Thoracic aorta (tissue), 2 donors: ENCODE measurements at regions not wholly inside any gene's neighbourhood (a gene's known extent, or its start where the extent isn't known, plus 50 kb on each side); places are given as distances from the start of the nearest gene placed in this dataset.

Source experiments
- ATAC-seq: fragments of 150-250 bp; one replicate; pipeline ENCODE4 v1.8.0; 2017; ENCODE audit warnings: low read depth; ENCODE audit not compliant: insufficient number of reproducible peaks, low FRiP score
- DNase-seq: peaks from one replicate; pipeline ENCODE4 v3.0.0-alpha.2; 2020; ENCODE audit warnings: low spot score
- H3K27ac ChIP-seq, 2 donors: fragments of 200-600 bp; sonication (generic); 1 replicate in 1 of 2; 2 replicates in 1 of 2; pipeline ENCODE4 v1.5.1; 2016; ENCODE audit warnings: mild to moderate bottlenecking in 2 of 2, moderate library complexity in 2 of 2
- H3K27me3 ChIP-seq: fragments of 200-600 bp; sonication (generic); replicated peaks from 2 replicates; pipeline ENCODE4 v1.6.0; 2016; ENCODE audit warnings: mild to moderate bottlenecking; ENCODE audit not compliant: insufficient read depth
- H3K36me3 ChIP-seq: fragments of 200-600 bp; sonication (generic); one replicate; pipeline ENCODE4 v1.5.1; 2016
- H3K4me1 ChIP-seq, 2 donors: fragments of 200-600 bp; sonication (generic); 1 replicate in 1 of 2; 2 replicates in 1 of 2; pipeline versions ENCODE4 v1.5.1 to v1.6.0; 2016; ENCODE audit warnings: low read depth in 2 of 2, mild to moderate bottlenecking in 1 of 2; ENCODE audit not compliant: control insufficient read depth in 1 of 2
- H3K4me3 ChIP-seq: fragments of 200-600 bp; sonication (generic); 2 replicates; pipeline ENCODE4 v1.5.1; 2016; ENCODE audit warnings: mild to moderate bottlenecking
- H3K9me3 ChIP-seq: fragments of 200-600 bp; sonication (generic); 2 replicates; pipeline ENCODE4 v1.5.1; 2016
- TF ChIP-seq, protein P1 (sequence below): fragments of 200-600 bp; sonication (generic); IDR thresholded peaks from one replicate; pipeline ENCODE4 v1.5.1; 2019; ENCODE audit warnings: antibody characterized with exemption

DNA sequence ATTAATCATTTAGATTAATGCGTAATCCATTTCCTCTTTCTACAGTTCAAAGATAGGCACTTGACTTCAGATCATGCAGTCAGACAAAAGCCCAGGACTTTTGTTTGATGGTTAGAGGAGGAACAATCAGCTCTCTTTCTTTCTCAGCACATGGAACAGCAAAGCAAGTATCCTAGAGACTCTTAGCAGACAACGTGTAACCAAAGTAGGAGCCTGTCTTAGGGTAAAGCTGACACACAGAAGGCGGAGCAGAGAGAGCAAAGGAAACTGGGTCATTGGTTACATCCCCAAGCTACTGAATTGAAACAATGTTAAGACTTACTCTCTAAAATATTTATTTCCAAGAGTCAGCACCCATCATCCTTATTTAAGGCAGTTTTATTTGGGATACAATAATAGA lies 110.0 kb upstream of the HES1 start:
- TF ChIP-seq, protein P1, sequence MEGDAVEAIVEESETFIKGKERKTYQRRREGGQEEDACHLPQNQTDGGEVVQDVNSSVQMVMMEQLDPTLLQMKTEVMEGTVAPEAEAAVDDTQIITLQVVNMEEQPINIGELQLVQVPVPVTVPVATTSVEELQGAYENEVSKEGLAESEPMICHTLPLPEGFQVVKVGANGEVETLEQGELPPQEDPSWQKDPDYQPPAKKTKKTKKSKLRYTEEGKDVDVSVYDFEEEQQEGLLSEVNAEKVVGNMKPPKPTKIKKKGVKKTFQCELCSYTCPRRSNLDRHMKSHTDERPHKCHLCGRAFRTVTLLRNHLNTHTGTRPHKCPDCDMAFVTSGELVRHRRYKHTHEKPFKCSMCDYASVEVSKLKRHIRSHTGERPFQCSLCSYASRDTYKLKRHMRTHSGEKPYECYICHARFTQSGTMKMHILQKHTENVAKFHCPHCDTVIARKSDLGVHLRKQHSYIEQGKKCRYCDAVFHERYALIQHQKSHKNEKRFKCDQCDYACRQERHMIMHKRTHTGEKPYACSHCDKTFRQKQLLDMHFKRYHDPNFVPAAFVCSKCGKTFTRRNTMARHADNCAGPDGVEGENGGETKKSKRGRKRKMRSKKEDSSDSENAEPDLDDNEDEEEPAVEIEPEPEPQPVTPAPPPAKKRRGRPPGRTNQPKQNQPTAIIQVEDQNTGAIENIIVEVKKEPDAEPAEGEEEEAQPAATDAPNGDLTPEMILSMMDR: no peak
- H3K4me1 ChIP-seq: no peaks in the 10 kb centered on the region
- DNase-seq (no peak), ATAC-seq (no peak)
- H3K27ac ChIP-seq: no peak overlapping the region
- no peak overlapping the region for H3K4me3 ChIP-seq
- H3K27me3 ChIP-seq: no peaks in the 10 kb centered on the region
- H3K9me3 ChIP-seq: no peaks in the 10 kb centered on the region
- no peaks in the 10 kb centered on the region for H3K36me3 ChIP-seq

DNA sequence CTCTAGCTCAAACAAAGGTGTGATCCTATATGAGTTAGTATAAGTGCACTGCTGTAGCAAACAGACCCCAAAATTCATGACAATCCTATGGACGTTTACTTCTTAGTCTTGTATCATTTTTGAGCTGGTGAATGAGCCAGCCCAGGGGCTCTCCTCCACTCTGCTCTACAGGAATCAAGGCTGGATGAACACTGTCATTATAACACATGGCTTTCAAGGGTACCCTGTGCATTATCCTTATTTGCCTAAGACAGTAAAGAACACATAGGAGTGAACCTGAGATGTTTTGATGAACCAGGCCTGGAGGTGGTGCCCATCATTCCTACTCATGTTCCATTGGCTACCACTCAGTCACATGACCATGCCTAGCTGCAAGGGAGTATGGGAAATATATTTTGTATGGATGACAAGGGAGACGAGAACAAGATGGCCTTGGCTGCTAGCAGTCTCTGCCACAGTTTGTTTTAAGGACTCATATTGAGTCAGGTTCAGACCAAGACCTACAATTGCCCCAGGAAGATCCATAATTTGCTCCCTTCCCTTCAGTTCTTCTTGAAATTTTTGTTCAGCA lies 107.4 kb upstream of the HES1 start:
- ATAC-seq (no peak), DNase-seq (no peak)
- no peaks in the 10 kb centered on the region for H3K36me3 ChIP-seq
- no peak overlapping the region for H3K27ac ChIP-seq
- H3K9me3 ChIP-seq: no peaks in the 10 kb centered on the region
- no peak overlapping the region for H3K4me3 ChIP-seq
- H3K4me1 ChIP-seq: no peaks in the 10 kb centered on the region
- TF ChIP-seq, protein P1: no peak
- no peaks in the 10 kb centered on the region for H3K27me3 ChIP-seq

DNA sequence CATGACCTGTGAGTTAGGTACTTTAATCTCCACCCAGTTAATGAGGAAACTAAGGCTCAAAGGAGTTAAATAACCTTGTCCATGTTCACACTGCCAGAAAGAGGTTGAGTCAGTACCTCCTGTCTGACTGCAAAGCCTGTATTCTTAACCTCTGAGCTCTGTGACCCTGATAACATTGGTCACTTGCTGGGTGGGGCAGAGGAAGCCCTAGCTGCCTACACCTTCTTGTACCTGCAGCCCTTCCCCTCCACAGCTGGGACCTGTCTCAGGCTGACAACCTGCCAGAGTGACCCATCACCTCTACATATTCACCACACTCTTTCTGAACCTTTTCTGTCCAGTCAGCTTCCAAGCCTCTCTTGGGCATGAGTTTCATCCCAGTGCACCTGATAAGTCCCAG lies 106.1 kb upstream of the HES1 start:
- no peak for ATAC-seq
- H3K4me3 ChIP-seq: no peak overlapping the region
- H3K36me3 ChIP-seq: no peaks in the 10 kb centered on the region

DNA sequence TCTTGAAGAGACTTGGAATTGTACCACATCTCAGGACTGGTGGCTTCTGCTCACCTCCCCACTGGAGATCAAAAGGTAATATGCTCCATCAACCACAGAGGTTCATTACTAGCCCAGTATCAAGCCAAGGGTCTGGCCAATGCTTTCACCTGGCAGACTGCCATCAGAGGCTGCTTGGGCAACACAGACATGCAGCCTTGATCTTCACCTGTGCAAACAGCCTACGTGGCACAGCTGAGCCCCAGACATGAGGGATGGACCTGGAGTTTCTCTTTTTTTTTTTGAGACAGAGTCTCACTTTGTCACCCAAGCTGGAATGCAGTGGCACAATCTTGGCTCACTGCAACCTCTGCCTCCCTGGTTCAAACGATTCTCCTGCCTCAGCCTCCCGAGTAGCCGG lies 105.6 kb upstream of the HES1 start:
- TF ChIP-seq, protein P1: no peak
- Histone ChIP-seq H3K27ac (no peak overlapping the region), H3K4me3 (no peak overlapping the region), H3K4me1 (no peaks in the 10 kb centered on the region), H3K27me3 (no peaks in the 10 kb centered on the region), H3K36me3 (no peaks in the 10 kb centered on the region), H3K9me3 (no peaks in the 10 kb centered on the region)
- DNase-seq (no peak), ATAC-seq (no peak)

More for the DNA sequence above, 106.1 kb upstream of the HES1 start:
- Histone ChIP-seq H3K4me1 (no peaks in the 10 kb centered on the region), H3K27me3 (no peaks in the 10 kb centered on the region), H3K9me3 (no peaks in the 10 kb centered on the region), H3K27ac (no peak overlapping the region)
- DNase-seq: no peak
- TF ChIP-seq, protein P1: no peak

DNA sequence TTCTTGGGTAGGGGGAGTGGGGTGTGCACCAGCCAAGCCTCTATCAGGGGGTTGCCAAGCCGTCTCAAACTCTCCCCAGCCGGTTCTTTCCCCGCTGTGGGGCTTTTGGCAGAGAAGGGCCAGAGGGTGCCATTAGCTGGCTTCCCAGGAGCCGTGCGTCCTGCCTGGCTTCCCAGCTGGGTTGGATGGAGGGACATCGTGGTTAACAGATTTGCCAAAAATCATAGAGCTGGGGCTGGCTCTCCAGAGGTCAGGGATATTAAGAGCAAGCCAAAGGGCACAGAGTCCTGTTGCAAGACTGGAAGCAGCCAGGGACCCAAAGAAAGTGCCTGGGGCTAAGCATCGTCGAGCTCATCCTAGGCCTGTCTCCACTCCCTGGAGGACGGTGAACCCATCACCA lies 104.6 kb upstream of the HES1 start:
- TF ChIP-seq, protein P1: no peak
- Histone ChIP-seq H3K4me3 (no peak overlapping the region), H3K4me1 (no peaks in the 10 kb centered on the region), H3K27me3 (no peaks in the 10 kb centered on the region), H3K9me3 (no peaks in the 10 kb centered on the region), H3K27ac (no peak overlapping the region), H3K36me3 (no peaks in the 10 kb centered on the region)
- ATAC-seq (no peak), DNase-seq (no peak)
